GM18868 (cell line): ENCODE measurements at regions not wholly inside any gene's neighbourhood (a gene's known extent, or its start where the extent isn't known, plus 50 kb on each side); places are given as distances from the start of the nearest gene placed in this dataset.
"Not testable (repeated sequence)": the region's sequence is repeated elsewhere in the genome, so short reads cannot be mapped to it uniquely, and the experiment has no call there.

Source experiments
- ATAC-seq: cut with Tn5 transposase; IDR thresholded peaks from one replicate; pipeline ENCODE4 v1.9.1; 2021; ENCODE audit warnings: mild to moderate bottlenecking, moderate library complexity; ENCODE audit not compliant: unreplicated experiment

DNA sequence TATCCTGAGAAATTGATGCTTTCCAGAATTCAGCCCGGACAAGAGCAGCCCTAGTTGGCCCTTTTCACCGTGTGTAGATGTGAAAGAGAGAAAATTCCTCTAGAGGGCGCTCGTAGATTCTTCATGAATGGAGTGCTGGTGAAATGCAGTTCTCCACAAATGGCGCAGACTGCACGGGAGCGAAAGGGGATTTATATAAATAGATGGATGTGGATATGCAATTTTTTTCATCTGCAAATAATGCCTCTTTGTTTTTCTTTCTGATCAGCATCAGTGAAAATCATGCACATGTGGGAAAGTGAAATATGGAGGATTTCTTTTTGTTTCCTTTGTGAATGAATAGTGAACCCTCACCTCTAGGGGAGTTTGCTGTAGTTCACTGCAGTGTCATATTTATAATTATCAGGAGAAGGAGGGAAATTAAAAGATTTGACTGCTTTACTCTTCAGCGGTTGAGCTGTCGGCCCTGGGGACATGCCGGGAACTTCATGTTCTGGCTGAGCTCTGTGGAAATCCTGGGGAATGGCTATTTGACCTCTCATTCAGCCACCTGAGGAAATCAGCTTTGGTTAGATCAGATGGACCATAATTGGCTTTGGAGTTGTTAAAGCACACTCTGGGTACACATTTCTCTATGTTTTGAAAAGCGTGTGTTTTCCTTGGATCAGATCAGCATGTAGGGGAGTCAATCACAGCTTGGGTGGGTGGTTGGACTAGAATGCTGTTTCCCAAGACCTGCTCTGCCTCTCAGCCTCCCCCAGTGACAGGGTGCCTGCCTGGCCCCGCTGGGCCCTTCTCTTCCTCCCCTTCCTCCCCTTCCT, 115.0 kb upstream of the SHISA3 start:
- peak; percentile 78 for ATAC-seq

DNA sequence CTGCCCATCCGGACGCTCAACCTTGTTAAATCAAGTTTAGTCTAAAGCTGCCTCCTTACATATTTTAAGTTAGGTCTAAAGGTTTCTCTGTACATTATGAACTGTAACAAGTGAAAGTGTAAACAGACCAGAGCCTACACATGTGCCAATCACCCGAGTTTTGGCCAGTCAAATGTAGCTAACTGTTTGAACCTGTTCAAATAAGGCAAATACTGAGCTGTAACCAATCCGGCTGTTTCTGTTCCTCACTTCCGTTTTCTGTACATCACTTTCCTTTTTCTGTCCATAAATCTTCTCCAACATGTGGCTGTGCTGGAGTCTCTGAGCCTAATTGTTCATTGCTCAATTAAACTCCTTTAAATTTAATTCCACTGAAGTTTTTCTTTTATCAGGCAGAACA, 113.3 kb upstream of the SHISA3 start:
- peak; percentile 37 for ATAC-seq

DNA sequence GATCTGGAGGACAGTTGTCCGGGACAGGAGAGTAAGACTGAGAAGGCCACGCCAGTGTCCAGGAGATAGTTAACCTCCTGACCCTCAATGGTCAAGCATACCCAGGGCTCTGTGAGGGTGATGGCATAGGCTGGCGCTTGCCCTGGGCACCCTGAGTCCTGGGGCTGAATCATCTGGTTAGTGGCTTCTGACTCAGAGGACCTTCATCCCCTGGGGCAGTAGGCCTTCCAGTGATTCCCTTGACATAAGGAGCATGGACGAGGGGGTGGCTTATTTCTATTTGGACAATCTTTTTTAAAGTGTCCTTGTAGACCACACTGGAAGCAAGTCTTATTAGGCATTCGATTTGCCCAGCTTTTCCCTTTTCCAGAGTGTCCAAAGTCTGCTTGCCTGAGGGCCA, 108.4 kb upstream of the SHISA3 start:
- ATAC-seq: not testable (repeated sequence)

DNA sequence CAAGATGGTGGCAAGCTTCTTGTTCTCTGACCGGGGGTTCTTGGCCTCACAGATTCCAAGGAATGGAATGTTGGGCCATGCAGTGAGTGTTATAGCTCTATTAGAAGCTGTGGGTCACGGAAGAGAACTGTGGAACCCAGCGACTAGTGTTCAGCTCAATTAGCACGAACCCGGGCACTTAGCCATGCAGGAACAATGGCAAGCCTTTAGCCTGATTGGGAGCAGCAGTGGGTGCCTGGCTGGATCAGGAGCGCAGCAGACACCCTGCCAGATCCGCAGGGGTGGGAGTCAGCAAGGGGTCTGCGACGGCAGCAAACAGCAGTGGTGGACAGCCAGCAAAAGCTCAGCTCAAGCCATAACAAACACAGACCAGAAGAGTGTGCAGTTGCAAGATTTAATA, 105.1 kb upstream of the SHISA3 start:
- not testable (repeated sequence) for ATAC-seq

DNA sequence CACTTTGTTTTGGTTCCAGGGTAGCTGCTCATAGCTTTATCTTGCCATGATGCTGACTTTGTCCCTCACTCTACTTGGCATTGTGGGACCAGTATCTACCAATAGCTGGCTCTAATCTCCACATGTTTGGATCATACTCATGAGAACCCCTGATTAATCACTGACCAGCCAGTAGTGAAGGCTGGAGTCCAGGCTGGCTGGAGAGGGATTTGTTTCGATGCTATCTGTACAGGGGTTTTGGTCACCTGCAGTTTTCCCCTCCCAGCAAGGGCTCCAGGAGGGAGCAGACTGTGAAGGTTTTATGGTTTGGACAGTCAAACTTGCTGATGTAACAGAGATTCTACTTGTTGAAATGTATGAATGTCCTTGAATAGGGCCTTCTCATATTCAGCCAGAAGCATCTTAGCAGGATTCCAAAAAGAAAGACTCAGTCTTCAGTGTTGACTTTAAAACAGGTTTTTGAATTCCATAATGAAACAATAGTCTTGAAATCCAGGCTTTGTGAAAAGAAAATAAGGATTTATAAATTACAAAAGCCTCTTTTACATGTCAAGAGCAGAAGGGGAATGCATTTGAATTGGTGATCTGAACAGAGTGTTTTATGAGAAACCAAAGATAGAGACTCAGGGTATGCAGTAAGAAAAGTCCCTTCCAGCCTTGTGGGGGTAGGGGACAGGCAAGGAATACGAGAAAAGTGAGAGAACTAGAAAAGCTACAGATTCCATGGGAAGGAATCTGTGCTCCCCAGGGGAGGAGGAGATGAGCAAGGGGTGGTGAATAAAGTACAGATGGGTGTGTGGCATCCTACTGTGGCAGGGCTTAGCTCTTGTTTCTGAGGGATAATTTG, 103.1 kb upstream of the SHISA3 start:
- no peak for ATAC-seq

DNA sequence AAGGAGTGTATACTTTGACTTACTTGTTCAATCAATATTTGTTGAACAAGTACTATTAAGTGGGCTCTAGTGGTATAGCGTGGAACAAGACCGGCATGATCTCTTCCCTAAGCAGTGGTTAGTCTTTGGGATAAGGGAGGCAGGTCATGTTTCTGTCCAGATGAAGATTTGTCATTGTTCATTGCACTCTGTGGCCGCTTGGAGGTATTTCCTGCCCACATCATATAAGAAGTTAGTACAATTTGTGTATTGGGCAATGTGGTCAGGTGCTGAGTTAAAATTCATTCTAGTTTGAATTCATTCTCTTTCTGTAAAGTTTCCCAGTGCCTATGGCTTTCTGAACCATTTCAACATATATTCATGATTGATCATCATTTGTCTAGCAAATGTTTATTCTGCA, 101.1 kb upstream of the SHISA3 start:
- ATAC-seq: peak; percentile 74

DNA sequence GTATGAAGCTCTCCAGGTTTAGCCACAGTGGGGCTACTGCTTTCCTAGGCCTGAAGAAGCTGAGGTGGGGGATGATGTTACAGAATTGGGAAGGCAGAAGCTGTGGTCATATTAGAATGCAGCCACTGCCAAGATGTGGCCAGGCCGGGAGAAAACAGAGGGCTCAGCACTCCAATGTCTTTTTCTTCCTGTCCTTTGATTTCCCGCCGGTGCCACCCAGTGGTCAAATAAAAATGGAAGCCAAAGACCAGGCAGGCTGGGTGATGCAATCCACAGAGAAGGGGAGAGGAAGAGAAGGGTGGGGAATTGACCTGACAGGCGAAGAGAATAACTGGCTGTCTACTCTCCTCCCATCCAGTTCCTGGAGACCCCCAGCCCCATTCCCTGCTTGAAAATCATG, 94.9 kb upstream of the SHISA3 start:
- no peak for ATAC-seq

DNA sequence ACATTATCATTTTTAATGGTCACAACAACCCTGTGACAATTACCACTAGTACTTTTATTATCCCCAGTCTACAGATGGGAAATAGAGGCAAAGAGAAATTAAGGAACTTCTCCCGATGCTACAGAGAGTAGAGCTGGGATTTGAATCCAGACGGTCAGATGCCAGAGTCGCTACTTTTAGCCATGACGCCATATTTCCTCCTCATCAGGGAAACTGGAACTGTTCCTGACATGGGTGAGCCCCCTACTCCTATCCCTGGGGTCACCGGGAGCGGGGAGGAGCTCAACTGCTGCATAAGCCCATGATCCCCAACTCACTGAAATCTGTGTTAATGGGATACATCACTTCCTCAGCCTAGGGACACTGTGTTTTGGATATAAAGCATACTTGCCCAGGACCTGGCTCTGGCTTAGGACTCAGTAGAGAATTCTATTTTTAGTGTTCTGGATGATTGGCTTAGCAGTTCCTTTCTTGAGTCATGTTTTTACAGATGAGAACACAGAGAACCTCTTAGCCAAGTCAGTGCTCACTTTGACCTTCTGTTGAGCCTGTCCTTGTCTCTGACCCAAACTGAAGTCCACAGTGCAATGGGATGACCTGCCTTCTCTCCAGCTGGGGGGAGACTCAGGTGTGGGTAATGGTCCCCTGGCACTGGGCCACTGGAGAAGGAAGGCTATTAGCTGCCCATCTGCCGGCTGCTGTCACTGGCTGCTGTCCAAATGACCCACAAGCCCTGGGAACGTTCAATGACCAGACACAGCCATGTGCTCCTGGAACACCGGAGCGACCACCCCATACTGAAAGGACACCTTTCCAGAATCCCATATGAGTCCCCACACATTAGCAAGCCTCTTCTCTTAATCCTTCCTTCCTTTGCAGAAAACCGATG, 90.8 kb upstream of the SHISA3 start:
- no peak for ATAC-seq

DNA sequence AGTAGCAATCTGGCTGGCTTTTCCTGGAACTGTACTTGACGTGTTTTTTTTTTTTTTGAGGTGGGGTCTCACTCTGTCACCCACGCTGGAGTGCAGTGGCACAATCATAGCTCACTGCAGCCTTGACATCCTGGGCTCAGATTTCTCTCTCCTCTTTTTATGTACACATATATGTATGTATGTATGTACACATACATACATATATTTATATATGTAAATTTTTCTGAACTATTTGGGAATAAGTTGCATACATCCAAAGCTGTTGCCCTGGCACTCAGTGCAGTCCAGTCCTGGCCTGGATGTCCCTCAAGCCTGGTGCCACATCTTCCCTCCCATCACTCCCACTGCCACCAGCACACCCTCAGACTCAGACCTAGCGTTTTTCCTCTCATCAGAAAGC, 89.0 kb upstream of the SHISA3 start:
- no peak for ATAC-seq

DNA sequence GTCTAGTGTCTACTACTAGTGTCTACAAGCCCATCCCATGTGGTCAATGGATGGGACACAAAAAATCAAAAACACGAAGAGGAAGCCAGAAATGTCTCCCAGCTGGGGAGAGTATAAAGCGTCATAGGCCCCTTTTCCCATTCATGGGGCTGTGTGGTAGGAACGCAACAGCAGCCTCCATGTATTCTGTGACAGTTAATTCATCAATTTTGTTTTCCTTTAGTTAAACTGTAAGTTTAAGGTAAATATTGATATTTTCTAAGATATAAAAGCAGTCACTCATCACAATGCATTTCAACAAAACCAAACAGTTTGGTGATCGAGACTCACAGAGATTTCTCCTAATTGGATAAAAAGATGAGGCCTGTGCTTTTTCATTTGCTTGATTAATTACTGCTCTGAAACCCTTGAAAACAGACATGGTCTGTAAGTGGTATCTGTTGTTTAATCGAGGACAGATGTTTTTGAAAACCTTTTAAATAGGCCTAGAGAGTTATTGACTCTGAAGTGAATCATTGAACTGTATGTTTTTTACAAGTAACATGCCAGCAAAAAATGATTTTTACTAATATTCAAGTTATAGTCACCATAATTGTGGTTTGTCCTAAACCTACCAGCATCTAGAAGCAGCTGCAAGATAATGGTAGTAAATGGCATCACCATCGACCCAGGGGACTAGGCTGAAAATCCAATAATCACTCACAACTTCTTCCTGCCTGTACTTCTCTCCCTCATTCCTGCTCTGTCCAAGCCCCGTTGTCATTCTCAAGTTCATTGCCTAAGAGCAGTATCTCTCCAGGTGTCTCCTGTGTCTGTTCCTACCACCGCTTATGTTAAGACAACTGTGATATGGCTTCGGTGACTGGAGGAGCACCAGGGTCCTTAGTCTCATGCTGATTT, 87.7 kb upstream of the SHISA3 start:
- ATAC-seq: no peak

DNA sequence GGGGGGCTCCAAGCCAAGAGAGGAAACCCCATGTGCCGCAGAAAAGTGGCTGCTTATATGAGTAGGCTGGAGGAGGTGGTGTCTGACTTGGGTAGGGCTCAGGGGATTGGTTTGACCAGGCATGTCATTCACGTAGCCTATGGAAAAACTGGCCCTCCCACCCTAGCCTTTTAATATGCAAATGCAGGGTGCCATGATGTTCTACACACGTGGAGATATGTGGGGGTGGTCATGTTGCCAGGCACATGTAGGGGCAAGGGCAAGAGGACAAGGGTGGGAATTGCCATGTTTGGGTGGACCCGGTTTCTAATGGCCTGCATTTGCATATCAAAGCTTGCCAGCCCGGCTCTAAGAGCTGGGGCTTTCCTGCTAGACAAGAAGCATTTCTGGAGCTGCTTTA, 86.9 kb upstream of the SHISA3 start:
- no peak for ATAC-seq

DNA sequence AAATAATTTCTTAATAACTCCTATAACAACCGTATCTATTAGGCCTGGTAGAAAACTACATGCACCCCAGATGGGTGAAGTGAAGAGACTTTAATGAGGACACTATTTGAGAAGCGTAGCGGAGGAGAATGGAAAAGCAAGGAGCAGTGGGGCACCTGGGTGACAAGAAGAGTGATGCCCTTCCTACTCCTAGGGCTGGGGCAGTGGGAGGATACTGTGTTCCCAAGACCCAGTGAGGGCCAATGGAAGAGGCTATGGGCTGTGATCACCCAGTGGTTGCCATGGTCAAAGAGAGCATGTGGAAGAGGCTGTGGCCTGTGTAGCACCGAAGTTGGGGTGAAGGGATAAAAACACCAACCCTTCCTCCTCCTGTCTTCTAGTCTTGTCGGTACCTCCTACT, 86.5 kb upstream of the SHISA3 start:
- ATAC-seq: no peak

DNA sequence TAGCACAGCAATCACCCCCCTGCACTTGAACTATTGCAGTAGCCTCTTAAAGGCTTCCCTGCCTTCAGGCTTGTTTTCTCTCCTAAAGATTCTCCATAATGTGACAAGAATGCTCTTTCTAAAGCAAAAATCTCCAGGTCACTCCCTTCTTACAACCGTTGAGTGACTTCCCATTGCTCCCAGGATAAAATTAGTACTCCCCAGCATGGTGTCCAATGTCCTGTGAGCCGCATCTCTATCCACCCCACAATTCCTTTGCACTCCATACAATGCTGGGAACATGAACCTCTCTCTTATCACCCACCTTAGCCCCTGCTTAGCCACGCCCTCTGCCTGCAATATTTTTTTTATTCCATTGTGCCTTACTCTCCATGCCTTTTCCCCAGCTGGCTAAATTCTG, 85.7 kb upstream of the SHISA3 start:
- ATAC-seq: no peak

DNA sequence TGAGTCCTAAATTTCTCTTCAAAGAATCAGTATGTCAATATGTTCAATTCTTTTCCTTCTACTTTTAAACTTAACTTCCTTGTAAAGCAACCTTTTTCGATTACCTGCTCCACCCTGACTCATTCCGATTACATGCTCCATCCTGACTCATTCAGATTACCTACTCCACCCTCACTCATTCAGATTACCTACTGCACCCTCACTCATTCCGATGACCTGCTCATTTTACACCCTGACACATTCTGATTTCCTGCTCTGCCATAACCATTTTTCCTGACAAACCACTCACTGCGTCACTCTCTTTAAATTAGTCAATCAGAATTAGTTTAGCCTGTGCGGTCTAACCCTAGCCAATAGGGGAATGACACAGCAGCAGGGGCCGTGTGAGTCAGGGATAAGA, 83.9 kb upstream of the SHISA3 start:
- ATAC-seq: not testable (repeated sequence)

DNA sequence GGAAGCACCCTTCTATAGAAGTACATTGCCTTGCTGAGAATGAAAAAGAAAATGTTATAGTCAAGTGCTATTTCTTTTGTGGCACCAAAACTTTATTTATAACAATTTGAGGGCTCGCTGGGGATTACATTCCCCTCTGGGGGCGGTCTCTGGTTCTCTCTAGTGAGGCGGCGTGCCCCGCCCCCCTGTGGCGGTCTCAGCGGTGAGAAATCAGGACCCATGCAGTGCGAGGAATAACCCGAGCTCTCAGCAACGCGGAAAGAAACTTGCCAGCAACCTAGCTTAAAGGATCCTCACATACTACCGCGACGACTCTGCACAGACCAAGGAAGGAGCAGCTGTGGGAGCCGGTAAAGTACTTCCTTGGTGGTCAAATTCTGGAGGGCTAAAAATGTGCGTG, 83.4 kb upstream of the SHISA3 start:
- no peak for ATAC-seq

DNA sequence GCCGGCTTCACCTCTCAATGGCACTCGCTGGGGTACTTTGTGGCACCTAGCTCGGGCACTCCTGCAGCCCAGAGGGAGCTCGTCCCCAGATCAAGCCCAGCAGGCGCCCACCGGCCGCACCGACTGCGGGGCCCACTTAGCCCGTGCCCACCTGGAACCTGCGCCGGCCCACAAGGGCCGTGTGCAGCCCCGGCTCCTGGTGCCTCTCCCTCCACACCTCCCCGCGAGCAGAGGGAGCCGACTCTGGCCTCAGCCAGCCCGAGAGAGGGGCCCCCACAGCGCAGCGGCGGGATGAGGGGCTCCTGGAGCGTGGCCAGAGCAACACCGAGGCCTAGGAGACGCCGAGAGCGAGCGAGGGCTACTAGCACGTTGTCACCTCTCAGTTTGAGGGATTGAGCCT, 82.1 kb upstream of the SHISA3 start:
- no peak for ATAC-seq

DNA sequence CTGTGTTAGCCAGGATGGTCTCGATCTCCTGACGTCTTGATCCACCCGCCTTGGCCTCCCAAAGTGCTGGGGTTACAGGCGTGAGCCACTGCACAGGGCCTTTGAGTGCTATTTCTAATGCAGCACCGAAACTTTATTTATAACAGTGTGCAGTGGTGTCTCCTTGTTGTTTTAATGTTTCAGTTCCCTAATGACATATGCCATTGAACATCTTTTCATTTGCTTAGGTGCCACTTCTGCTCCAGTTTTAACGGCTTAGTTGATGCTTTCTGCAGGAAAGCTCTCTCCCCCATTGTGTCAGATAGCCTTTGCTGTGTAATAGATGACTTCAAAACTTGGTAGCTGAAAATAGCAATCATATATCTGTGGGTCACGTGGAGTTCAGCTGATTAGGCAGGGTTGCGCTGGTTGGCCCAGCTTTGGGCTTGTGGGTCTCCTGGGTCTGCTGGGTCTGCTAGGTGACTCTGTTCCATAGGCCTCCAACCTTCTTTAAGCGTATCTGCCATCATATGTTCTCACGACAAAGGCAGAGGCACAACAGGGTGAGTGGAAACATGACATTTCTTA, 76.4 kb upstream of the SHISA3 start:
- peak; percentile 43 for ATAC-seq

DNA sequence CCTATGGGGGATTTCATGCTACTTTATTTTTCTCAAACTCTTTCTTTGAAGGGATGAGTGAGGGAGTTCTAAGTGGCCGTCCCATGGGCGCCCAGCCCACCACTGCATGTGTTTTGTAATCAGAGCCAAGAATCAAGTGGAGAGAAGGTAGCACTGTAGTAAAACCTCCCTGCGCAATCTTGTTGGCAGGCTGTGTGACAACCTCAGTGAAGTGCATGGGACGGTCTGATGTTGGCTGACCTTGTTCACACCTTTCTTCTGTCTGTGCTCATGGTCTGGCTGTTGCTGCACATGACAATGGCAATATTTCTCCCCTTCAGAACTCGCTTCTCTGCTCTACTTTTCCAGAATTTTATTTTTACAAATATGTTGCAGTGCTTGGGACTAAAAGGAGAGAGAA, 71.2 kb upstream of the SHISA3 start:
- no peak for ATAC-seq

DNA sequence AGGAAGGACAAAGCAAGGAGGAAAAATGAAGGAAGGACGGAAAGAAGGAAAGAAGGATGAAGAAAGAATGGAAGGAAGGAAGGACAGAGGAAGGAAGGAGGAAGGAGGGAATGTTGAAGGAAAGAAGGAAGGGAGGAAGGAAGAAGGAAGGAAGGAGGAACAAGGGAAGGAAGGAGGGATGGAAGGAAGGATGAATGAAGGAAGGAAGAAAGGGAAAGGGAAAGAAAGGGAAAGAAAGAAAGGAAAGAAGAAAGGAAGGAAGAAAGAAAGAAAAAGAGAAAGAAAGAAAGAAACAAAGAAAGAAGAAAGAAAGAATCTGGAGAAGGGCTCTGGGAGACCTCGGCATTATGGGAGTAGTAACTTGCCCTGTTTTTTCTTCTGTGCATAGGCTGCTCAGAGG, 70.8 kb upstream of the SHISA3 start:
- ATAC-seq: no peak

DNA sequence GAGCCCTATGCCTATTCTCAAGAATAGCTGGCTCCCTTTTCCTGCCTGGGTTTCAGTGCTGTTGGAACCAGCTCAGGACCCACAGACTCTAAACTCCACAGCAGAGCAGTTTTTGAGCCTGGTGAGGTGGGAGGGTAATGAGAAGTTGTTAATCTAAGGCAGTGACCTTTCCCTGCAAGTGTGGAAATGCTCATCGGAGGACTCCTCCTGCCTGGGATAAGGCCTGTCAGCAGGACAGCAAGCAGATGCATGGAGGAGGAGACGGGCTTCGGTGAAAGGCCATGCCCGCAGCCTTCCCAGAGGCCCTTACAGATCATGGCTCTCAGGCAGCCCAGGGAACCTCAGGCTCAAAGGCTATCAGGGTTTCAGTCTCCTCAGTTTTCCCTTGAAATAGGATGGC, 70.0 kb upstream of the SHISA3 start:
- no peak for ATAC-seq
